ENCODE measurements at regions not wholly inside any gene's neighbourhood (a gene's known extent, or its start where the extent isn't known, plus 50 kb on each side); places are given as distances from the start of the nearest gene placed in this dataset.
"Not testable (repeated sequence)": the region's sequence is repeated elsewhere in the genome, so short reads cannot be mapped to it uniquely, and the experiment has no call there.

DNA sequence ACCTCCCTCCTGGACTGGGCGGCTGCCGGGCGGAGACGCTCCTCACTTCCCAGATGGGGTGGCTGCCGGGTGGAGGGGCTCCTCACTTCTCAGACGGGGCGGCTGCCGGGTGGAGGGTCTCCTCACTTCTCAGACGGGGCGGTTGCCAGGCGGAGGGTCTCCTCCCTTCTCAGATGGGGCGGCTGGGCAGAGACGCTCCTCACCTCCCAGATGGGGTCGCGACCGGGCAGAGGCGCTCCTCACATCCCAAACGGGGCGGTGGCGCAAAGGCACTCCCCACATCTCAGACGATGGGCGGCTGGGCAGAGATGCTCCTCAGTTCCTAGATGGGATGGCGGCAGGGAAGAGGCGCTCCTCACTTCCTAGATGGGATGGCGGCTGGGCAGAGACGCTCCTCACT is 305.5 kb downstream of the SLITRK5 start:
- not testable (repeated sequence) for DNase-seq (ENCODE audit: low read depth, low spot score)

DNA sequence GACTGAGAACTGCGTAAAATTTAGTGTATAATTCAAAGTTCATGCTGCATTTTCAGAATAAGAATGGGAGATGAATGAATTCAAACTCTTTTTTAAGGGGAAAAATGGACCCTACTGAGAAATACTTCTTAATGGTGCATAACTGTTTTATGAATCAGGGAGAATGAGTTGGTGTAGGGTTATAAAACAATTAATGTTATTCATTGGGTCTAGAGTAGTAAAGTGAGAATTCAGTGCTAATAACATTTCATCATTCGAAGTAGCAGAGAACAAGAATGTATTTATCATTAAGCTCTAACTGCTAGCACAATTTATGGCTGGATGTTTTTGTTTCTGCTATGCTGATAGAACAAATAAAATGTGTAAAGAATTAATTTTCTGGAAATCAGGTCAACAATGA is 310.2 kb downstream of the SLITRK5 start:
- no peak for DNase-seq (ENCODE audit: low read depth, low spot score)

DNA sequence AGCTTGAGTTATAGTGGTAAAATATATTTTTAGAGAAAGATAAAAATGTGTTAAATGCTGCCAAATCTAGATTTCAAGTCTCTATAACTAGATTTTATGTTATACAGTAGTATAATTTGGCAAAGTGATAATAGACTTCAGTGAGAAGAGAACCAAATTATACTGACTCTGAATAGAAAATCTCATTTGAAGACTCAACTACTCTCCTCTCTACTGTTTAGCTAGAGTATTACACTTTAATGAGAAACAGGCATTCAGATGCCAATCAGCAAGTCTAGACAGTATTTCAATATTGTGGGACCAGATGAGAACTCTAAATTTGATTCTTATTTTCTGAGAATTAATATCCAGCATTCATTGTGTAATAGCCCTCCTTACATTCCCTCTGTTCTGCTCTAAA is 311.2 kb downstream of the SLITRK5 start:
- no peak for DNase-seq (ENCODE audit: low read depth, low spot score)

DNA sequence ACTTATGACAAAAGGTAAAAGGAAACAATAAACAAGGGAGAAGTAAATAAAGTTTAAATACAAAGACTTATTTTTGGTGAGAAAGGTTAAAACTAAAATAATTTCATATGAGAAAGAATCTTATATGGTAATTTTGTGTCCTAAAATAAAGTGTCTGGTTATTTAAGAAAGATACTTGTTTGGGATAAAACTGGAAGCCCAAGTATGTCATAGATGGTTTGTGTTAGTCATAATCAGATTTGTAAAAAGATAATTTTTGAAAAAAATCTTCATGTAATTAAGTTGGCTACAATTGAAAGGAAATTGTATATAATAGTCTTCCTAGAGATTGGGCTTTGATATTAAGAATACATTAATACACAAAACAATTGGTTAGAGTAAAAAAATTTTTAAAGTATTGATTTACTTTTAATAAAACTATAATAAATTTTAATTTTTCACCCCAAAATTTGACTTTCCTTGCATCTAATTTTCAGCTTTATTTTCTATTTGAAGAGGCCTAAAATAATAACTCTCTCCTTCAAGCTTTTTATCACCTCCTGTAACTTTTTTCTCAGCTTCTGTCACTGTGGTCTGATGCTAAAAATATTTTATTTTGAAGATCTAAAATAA is 315.6 kb downstream of the SLITRK5 start:
- DNase-seq (ENCODE audit: low read depth, low spot score): no peak

DNA sequence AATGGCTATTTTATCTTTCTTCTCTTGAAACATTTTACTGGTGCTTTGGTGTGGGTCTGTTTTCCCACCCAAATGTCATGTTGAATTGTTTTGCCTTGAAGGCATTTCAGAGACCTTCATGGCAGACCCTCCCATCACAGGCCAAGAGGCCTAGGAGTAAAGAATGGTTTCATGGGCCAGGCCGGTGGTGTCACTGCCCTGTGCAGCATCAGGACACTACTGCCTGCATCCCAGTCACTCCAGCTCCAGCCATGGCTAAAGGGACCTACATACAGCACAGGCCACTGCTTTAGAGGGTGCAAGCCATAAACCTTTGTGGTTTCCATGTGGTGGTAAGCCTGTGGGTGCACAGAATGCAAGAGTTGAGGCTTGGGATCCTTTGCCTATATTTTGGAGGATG is 326.9 kb downstream of the SLITRK5 start:
- DNase-seq (ENCODE audit: low read depth, low spot score): no peak

DNA sequence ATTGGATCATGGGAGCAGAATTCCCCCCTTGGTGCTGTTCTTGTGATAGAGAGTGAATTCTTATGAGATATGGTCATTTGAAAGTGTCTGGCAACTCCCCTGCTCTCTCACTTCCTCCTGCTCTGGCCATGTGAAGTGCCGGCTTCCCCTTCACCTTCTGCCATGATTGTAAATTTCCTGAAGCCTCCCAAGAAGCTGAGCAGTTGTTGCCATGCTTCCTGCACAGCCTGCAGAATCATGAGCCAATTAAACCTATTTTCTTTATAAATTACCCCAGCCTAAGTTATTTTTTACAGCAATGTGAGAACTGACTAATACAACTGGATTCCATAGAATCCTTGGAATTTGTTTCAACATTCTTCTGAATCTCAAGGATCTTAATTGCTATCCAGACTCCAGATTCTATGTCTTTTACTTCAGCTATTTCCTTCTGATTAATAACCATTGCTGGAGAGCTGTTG is 328.1 kb downstream of the SLITRK5 start:
- no peak for DNase-seq (ENCODE audit: low read depth, low spot score)

DNA sequence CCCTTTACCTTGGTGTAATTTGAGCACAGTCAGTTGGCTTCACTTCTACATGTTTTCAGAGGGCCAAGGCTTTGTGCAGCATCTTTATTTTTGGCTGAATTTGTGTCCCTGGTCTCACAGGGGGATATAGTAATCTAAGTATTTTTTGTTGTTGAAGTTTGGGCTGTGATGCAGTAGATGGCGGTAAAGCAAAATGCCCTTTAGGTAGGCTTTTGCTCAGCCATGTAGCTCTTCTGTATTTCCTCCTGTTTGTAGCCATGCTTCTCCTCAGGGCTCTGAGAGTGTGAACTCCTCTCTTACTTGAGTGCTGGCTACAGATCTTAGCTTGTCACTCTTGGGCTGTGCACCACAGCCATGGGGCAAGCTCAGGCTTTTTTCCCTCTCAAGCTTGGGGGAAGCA is 328.6 kb downstream of the SLITRK5 start:
- DNase-seq (ENCODE audit: low read depth, low spot score): no peak

DNA sequence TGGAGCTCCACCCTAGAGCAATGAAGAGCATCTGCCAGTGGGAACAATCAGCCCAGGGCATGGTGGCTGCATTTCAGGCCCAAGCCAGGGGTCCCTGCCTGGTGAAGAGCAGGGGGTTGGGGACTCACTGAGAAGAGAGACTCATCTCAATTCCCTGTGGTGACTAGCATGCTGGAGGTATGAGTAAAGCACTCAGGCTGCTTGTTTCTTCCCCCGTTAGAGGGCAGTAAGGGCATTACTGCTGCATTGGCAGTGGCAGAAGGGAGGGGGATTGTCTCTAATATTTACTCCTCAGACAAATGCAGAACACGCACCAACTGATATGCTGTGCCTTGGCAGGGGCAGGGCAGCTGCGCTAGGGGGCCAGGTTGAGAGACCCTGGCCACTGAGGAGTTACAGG is 329.1 kb downstream of the SLITRK5 start:
- DNase-seq (ENCODE audit: low read depth, low spot score): no peak

DNA sequence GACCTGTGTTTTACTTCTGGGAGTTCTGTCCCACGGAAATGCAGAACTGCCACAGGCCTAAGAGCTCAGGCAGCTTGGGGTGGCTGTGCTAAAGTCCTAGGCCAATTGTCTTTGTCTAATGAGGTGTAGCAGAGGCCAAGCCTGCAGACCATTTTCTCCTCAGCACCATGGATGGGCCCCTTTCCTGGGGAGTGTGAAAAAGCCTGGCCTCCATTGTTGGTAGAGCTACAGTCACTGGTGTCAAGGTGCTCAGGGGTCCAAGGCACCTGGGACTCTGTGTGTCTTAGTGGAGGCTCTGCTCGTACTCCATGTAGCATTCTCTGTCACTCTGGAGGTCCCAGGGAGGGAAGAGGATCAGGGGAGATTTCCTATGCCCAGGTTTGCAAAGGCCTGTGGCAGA is 329.6 kb downstream of the SLITRK5 start:
- no peak for DNase-seq (ENCODE audit: low read depth, low spot score)

DNA sequence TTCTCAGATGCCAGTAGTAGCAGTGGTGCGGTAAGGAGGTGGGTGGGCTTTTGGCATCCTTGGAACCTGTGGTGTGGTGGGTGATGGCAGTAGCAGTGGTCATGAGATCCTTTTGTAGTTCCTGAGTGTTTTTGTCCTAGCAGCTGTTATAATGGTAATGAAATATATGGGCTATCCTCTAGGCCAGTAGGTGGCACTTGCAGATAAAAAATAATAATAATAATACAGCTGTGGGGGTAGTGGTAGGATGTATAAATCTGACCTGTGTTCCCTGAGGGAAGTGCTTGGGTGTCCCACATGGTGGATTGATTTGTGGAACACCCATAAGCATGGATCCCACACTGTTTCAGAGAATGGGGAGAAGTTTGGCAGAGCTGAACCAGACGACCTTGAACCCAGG is 334.0 kb downstream of the SLITRK5 start:
- no peak for DNase-seq (ENCODE audit: low read depth, low spot score)

DNA sequence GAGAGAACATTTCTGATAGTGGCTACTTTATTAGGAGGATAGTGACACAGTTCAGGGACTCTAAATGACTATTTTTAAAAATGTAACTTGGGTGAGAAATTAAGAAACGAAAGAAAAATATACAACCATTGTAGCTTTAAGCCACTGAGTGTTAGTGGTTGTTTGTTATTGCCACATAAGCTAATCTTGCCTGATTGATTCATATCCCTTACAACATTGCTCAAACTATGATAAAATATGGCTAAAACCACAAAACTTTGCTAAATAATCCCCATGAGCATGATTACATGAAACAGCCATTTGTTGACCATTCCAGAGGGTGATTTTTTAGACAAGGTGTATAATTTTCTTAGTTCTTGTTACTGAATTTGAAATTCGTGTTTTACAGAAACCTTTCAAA is 343.4 kb downstream of the SLITRK5 start:
- no peak for DNase-seq (ENCODE audit: low read depth, low spot score)

DNA sequence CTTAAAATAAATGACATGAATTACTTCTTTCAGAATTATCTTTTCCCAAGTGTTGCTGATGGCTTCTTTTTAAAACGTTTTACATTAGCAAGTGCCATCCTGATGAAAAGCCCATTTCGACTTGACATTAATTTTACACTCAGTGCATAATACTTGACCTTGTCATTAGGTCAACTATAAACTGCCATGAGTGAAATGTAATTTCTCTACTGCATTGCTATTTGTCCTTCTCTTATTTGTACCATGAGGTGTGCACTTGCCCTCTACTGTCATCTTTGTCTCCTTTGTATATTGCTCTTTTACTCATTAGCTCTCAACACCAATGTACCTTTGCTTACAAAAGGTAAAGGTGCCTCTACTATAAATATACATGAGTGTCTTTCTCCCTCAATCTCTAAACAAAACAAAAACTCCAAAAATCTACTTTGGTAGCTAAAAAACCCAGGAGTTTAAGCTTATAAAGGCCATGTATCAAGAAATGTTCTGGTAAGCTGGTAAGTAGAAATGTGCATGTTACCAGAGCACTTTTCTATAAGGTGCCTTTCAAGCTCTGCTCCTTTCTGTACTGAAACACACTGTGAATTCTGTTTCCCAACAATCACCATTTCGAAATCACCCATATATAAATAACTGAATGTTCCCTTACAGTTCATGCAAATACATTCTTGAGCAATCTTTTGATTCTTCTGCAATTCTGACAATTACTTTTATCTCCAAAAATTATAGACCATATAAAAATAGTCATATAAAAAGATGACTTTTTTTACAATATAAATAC is 351.4 kb downstream of the SLITRK5 start:
- DNase-seq (ENCODE audit: low read depth, low spot score): no peak

DNA sequence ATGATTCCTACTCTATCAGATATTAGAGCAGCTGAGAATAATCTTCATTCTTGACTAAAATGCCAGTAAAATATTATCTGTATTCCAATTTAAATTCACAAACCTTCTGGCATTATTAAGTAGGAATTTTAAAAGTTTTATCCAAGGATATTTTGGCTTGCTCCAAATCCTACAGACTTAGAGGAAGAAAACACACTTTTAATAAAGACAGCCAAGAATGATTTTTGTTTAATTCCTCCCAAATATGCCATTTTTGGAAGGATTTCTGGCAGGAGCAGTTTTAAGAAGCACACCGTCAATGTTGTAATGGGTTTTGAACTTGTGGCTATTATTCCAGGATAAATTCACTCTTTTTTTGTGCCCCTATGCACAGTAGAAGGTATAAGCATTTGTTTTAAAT is 355.1 kb downstream of the SLITRK5 start:
- DNase-seq (ENCODE audit: low read depth, low spot score): no peak

DNA sequence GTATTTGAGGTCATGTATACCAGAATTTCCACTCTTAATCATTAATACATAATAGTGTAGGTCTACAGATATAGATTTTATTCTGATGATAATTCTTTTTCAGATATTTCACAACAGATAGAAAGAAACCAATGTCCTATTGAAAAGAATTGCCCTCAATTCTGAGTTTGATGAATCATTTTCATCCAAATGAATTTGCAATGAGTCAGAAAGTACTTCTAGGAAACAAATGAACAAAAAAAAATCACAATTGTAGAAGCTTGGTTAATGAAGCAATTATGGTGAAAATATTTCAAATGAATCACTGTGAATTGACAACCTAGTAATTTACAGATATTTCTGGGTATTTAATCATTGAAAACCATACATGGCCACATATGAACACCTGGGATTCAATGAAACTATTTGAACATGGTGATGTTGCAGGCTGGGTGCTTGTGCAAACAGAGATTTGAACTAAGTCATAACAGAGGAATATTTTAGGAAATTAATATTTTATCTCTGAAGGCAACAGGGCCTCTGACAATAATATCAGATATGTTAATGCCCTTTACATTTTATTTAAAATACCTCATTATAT is 360.9 kb downstream of the SLITRK5 start:
- DNase-seq (ENCODE audit: low read depth, low spot score): no peak

DNA sequence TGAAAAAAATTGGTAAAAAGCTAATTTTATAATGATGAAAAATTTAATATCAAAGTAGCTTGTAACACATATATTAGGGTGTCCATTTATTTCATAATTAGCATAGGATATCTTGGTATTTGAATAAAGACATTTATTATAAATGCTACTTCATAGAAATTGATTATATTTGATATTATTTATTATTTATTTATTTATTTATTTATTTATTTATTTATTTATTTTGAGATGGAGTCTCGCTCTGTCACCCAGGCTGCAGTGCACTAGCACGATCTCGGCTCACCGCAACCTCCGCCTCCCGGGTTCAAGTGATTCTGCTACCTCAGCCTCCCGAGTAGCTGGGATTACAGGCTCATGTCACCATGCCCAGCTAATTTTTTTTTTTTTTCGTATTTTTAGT is 365.0 kb downstream of the SLITRK5 start:
- DNase-seq (ENCODE audit: low read depth, low spot score): not testable (repeated sequence)

DNA sequence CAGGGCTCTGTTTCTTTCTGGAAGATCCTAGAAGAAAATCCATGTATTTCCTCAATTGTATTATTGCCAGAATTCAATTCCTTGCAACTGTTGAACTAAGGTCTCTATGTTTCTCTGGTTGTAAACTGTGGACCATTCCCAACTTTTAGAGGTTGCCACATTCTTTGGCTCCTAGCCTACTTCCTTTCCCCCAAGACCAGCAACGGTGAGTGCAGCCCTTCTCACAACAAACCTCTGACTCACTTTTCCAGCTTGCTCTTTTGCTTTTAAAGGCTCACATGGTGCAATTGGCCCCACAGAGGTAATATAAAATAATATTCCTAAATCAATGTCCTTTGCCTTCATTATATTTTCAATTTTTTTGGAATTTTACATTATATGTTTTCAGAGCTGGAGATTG is 371.3 kb downstream of the SLITRK5 start:
- no peak for DNase-seq (ENCODE audit: low read depth, low spot score)

DNA sequence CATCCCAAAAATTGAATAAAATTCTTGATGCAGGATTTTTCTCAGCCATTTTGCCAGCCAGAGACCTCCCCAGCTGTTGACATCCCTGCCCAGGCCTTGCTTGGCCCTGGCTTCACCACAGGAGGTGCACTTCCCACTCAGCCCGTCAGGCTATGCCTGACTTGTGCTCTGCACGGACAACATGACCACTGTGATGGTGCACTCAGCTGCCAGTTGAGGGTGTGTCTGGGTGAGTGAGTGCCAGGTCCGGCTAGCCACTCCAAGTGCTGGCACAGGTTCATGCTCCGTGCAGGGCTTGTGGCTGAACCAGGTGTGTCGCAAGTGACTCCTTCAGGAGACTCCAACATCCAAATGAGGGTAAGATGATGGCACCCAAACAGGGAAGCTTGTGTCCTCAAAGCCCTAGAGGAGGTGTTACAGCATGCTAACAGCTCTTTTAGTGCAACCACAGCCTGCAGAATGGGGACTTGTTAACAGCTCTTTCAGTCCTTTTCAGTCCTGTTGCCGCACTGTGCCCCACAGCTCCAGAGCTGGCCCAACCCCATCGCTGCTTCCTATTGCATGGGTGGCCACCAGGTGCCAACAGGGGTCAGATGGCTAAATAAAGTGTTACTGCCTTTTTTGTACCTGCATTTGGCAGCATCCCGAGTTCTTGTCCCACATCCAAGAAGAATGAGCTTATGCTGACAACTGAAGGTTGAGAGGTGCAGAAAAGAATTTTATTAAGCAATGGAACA is 380.7 kb downstream of the SLITRK5 start:
- no peak for DNase-seq (ENCODE audit: low read depth, low spot score)

DNA sequence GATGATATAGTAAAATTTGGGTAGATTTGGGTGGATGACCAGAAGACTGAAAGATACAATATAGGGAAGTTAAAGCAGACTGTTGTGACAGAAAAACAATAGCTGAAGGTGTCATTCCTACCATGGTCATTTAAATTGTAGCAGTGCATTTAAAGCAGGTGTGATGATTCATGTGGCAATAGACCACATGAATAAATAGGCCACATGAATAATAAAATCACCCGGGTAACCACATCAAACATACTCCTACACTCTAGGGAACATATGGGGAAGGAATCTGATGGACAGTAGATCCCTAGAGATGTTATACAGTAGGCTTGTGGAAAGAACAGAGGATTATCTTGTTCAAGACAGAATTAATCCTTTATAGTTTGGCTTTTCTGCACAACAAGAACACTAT is 392.6 kb downstream of the SLITRK5 start:
- DNase-seq (ENCODE audit: low read depth, low spot score): no peak

DNA sequence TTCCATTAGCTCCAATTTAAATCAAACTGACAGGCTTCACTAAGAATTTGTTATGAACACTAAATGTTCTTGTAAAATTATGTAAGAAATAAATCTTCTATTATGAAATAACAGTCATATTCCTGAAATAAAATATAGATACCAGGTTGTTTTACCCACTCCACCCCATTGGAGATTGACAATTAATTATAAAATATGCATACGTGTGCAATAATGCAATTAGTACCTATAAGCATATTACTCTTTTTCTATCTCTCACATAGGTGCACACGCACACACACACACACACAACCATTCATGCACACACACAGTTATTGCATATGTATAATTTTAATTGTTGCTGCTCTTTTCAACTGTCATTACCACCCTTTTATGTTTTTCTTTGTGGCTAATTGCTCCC is 395.7 kb downstream of the SLITRK5 start:
- no peak for DNase-seq (ENCODE audit: low read depth, low spot score)

DNA sequence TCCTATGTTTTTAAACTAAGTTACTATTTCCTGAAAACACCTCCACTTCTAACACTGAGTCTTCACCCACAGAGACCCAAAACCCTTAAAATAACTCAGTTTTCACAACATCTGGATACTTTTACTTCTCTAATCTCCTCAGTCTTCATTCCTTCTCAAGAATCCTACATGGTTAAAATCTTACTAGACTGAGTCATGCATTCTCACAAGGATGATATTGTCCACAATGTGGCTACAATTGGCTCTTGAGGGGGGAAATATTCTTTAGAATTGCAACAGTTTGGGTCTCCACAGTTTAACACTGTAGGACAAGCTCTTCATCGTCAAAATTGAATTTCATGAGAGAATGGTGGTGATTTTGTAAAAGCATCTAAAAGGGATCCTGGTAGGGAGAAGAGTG is 397.1 kb downstream of the SLITRK5 start:
- DNase-seq (ENCODE audit: low read depth, low spot score): no peak

DNA sequence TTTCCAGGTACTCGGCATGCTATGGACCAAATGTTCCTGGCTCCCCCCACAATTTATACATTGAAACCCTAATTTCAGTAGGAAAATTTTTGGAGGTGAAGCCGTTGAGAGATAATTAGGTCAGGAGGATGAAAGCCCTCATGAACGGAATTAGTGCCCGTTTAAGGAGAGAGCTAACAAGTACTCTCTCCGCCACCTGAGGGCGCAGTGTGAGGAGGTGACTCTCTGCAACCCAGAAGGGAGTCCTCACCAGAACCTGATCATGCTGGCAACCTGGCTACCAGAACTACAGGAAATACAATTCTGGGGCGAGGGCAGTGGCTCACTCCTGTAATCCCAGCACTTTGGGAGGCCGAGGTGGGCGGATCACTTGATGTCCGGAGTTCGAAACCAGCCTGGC is 397.8 kb downstream of the SLITRK5 start:
- DNase-seq (ENCODE audit: low read depth, low spot score): no peak

DNA sequence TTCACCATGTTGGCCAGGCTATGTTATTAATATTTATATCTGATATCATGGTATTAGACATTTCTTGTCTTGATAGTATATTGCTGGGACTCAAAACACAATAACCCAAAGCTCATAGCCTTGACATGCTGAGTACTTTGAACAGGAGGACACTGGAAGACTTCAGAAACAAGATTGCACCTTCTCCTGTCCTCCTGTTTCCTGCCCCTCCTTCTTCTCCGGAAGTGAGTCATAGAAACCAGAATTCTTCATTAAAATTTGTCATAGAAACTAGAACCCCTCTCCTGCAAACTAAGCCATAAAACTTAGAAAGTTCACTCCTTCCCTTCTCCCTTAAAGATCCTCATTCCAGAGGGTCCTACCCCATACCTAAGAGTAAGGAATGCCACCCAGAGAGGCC is 400.2 kb downstream of the SLITRK5 start:
- DNase-seq (ENCODE audit: low read depth, low spot score): no peak

All from pulmonary artery endothelial cell (primary cell).